ENCODE measurements at regions not wholly inside any gene's neighbourhood (a gene's known extent, or its start where the extent isn't known, plus 50 kb on each side); places are given as distances from the start of the nearest gene placed in this dataset.

DNA sequence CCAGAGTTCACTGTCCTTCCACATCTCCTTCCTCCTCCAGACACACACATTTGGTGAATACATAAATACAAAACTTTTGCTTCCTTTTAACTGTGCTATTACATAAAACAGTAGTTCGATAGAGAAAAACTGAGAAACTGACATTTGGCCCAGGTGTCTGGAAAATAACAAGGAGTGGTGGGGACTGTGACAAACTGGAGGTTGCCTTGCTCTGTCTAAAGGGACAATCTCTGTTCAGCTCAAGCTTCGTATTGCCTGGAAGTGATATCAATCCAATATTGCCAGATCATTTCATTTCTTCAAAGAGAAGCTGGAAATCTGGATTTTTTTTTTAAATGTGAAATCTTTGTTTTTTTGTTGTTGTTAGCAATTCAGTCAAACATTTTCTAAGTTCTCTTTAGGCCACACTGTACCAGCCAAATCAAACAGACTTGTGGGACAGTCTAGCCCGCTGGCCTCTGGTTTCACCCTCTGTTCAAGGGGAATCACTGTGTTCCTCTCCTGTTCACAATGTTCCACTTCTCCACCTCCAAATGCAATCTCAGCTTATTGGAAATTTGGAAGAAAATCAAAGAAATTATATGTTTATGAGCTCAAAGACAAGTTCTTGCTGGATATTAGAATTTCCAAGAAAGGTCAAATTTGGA, 612.5 kb downstream of the KIF4B start:
- BruUV-seq (replicated peaks) = no TSS peak
- no peak overlapping the region for H3K9ac ChIP-seq (ENCODE audit: low read length)
- intact Hi-C loops (cut with micrococcal nuclease) = no loop called here
- ChIA-PET POLR2A (no interaction called here), CTCF (no interaction called here), RAD21 (ENCODE audit: low non-redundant PET in 1 of 2, low total read pairs in 2 of 2, uncharacterized antibody in 2 of 2, unreplicated experiment in 2 of 2) (no interaction called here)
- no peak overlapping the region for H3K4me3 ChIP-seq (replicated peaks in 1 of 2; ENCODE audit: low read depth in 1 of 2, low read length in 2 of 2)
- no peaks in the 10 kb centered on the region for H3K27me3 ChIP-seq (ENCODE audit: insufficient read depth, low read length)
- H3K36me3 ChIP-seq (ENCODE audit: control insufficient read depth in 1 of 2, insufficient read depth in 2 of 2, low read length in 2 of 2) = no peaks in the 10 kb centered on the region
- no peak overlapping the region for H3K27ac ChIP-seq (ENCODE audit: low read depth, low read length)
- peaks cover 2% of the 10 kb centered on the region in 2 experiments; a peak in 1 of 4 replicates for H3K9me3 ChIP-seq (ENCODE audit: control insufficient read depth in 1 of 2, insufficient read depth in 1 of 2, low read depth in 1 of 2, low read length in 2 of 2)
- H3K4me1 ChIP-seq (ENCODE audit: control insufficient read depth in 1 of 2, insufficient read depth in 2 of 2, low read length in 2 of 2) = no peaks in the 10 kb centered on the region
- no peak overlapping the region for H2AFZ ChIP-seq (ENCODE audit: low read depth, low read length, poor library complexity, severe bottlenecking)
- DNase-seq (ENCODE audit: low read depth, low spot score) (no peak), ATAC-seq (no peak)
- no peaks in the 10 kb centered on the region for H4K20me1 ChIP-seq (ENCODE audit: insufficient read depth)
- H3K4me2 ChIP-seq (ENCODE audit: low read length) = no peak overlapping the region
- H3K79me2 ChIP-seq (ENCODE audit: insufficient read depth, low read length) = no peaks in the 10 kb centered on the region
- no peaks in the 10 kb centered on the region for H3K9me2 ChIP-seq (ENCODE audit: insufficient read depth)
- TF ChIP-seq, protein P1, sequence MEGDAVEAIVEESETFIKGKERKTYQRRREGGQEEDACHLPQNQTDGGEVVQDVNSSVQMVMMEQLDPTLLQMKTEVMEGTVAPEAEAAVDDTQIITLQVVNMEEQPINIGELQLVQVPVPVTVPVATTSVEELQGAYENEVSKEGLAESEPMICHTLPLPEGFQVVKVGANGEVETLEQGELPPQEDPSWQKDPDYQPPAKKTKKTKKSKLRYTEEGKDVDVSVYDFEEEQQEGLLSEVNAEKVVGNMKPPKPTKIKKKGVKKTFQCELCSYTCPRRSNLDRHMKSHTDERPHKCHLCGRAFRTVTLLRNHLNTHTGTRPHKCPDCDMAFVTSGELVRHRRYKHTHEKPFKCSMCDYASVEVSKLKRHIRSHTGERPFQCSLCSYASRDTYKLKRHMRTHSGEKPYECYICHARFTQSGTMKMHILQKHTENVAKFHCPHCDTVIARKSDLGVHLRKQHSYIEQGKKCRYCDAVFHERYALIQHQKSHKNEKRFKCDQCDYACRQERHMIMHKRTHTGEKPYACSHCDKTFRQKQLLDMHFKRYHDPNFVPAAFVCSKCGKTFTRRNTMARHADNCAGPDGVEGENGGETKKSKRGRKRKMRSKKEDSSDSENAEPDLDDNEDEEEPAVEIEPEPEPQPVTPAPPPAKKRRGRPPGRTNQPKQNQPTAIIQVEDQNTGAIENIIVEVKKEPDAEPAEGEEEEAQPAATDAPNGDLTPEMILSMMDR (IDR thresholded peaks at IDR 0.05 in 2 of 3, conservative IDR thresholded peaks at IDR 0.05 in 1 of 3; ENCODE audit: borderline replicate concordance in 1 of 3, insufficient read depth in 1 of 3, low read depth in 2 of 3, low read length in 2 of 3) = no peak
- TF ChIP-seq, protein P2, sequence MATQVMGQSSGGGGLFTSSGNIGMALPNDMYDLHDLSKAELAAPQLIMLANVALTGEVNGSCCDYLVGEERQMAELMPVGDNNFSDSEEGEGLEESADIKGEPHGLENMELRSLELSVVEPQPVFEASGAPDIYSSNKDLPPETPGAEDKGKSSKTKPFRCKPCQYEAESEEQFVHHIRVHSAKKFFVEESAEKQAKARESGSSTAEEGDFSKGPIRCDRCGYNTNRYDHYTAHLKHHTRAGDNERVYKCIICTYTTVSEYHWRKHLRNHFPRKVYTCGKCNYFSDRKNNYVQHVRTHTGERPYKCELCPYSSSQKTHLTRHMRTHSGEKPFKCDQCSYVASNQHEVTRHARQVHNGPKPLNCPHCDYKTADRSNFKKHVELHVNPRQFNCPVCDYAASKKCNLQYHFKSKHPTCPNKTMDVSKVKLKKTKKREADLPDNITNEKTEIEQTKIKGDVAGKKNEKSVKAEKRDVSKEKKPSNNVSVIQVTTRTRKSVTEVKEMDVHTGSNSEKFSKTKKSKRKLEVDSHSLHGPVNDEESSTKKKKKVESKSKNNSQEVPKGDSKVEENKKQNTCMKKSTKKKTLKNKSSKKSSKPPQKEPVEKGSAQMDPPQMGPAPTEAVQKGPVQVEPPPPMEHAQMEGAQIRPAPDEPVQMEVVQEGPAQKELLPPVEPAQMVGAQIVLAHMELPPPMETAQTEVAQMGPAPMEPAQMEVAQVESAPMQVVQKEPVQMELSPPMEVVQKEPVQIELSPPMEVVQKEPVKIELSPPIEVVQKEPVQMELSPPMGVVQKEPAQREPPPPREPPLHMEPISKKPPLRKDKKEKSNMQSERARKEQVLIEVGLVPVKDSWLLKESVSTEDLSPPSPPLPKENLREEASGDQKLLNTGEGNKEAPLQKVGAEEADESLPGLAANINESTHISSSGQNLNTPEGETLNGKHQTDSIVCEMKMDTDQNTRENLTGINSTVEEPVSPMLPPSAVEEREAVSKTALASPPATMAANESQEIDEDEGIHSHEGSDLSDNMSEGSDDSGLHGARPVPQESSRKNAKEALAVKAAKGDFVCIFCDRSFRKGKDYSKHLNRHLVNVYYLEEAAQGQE (IDR thresholded peaks at IDR 0.05; ENCODE audit: low read depth) = no peak
- TF ChIP-seq SRF (IDR thresholded peaks at IDR 0.05; ENCODE audit: low read depth) = no peak
